SK-N-SH treated with all-trans-retinoic acid at 6 μM for 48 hours (cell line): ENCODE measurements at regions not wholly inside any gene's neighbourhood (a gene's known extent, or its start where the extent isn't known, plus 50 kb on each side); places are given as distances from the start of the nearest gene placed in this dataset.

Experiments
- ARNTL ChIP-seq: fragments of 450-650 bp; formaldehyde crosslinking; IDR thresholded peaks from 2 replicates; pipeline ENCODE4 v1.5.0; 2020; ENCODE audit warnings: low read depth, mild to moderate bottlenecking, moderate library complexity, borderline replicate concordance
- CSDC2 ChIP-seq: fragments of 250-450 bp; sonication (Bioruptor Pico); IDR thresholded peaks from 2 replicates; pipeline ENCODE4 v1.5.0; 2020; ENCODE audit warnings: mild to moderate bottlenecking, moderate library complexity
- GLIS3 ChIP-seq: fragments of 250-450 bp; sonication (Bioruptor Pico); IDR thresholded peaks from 2 replicates; pipeline ENCODE4 v1.5.0; 2020; ENCODE audit warnings: mild to moderate bottlenecking, moderate library complexity
- RARB ChIP-seq: fragments of 250-450 bp; sonication (Bioruptor Pico); IDR thresholded peaks from 2 replicates; pipeline ENCODE4 v1.8.0; 2021; ENCODE audit warnings: mild to moderate bottlenecking, moderate library complexity
- TCF4 ChIP-seq: fragments of 250-450 bp; sonication (Bioruptor Pico); IDR thresholded peaks from 2 replicates; pipeline ENCODE4 v1.8.0; 2021; ENCODE audit warnings: mild to moderate bottlenecking, moderate library complexity, borderline replicate concordance
- ZFP3 ChIP-seq: fragments of 250-450 bp; sonication (Bioruptor Pico); IDR thresholded peaks from 2 replicates; pipeline ENCODE4 v1.5.0; 2020; ENCODE audit warnings: mild to moderate bottlenecking, moderate library complexity
- TF ChIP-seq, protein P1 (sequence below): fragments of 250-450 bp; sonication (Bioruptor Pico); IDR thresholded peaks from 2 replicates; pipeline ENCODE4 v1.8.0; 2021; ENCODE audit warnings: low read depth, mild to moderate bottlenecking, moderate library complexity, borderline replicate concordance
- TF ChIP-seq, protein P2 (sequence below): fragments of 250-450 bp; sonication (Bioruptor Pico); IDR thresholded peaks from 2 replicates; pipeline ENCODE4 v1.8.0; 2020; ENCODE audit warnings: mild to moderate bottlenecking, moderate library complexity, borderline replicate concordance

DNA sequence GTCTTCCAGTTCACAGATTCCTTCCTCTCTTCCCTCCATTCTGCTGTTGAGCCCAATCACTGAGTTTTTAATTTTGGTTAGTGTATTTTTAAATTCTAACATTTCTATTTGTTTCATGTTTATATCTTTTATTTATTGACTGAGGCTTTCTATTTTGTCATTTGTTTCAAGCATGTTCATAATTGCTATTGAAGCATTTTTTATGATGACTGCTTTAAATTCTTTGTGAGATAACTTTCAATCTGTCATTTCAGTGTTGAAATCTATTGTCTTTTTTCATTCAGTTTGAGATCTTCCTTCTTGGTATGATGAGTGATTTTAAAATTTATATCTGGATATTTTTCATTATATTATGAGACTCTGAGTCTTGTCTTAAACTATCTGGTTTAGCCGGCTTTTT, 192.3 kb downstream of the RPLP1 start:
- TF ChIP-seq GLIS3 (CRISPR knock-in tag): no peak
- no peak for TF ChIP-seq ARNTL (CRISPR knock-in tag)
- no peak for TF ChIP-seq TCF4
- TF ChIP-seq RARB (CRISPR knock-in tag): no peak
- TF ChIP-seq, protein P1, sequence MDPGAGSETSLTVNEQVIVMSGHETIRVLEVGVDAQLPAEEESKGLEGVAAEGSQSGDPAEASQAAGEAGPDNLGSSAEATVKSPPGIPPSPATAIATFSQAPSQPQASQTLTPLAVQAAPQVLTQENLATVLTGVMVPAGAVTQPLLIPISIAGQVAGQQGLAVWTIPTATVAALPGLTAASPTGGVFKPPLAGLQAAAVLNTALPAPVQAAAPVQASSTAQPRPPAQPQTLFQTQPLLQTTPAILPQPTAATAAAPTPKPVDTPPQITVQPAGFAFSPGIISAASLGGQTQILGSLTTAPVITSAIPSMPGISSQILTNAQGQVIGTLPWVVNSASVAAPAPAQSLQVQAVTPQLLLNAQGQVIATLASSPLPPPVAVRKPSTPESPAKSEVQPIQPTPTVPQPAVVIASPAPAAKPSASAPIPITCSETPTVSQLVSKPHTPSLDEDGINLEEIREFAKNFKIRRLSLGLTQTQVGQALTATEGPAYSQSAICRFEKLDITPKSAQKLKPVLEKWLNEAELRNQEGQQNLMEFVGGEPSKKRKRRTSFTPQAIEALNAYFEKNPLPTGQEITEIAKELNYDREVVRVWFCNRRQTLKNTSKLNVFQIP (CRISPR knock-in tag): no peak
- no peak for TF ChIP-seq CSDC2
- no peak for TF ChIP-seq ZFP3
- TF ChIP-seq, protein P2, sequence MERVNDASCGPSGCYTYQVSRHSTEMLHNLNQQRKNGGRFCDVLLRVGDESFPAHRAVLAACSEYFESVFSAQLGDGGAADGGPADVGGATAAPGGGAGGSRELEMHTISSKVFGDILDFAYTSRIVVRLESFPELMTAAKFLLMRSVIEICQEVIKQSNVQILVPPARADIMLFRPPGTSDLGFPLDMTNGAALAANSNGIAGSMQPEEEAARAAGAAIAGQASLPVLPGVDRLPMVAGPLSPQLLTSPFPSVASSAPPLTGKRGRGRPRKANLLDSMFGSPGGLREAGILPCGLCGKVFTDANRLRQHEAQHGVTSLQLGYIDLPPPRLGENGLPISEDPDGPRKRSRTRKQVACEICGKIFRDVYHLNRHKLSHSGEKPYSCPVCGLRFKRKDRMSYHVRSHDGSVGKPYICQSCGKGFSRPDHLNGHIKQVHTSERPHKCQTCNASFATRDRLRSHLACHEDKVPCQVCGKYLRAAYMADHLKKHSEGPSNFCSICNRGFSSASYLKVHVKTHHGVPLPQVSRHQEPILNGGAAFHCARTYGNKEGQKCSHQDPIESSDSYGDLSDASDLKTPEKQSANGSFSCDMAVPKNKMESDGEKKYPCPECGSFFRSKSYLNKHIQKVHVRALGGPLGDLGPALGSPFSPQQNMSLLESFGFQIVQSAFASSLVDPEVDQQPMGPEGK (CRISPR knock-in tag): no peak
